Stimulated activated memory B cell treated with anti-CD40 and anti-IgM and Interleukin-4, amounts not matched to agents 10 μg/mL and 1 μg/mL and 100 μg/mL, for 72 hours (primary cell): ENCODE measurements at regions not wholly inside any gene's neighbourhood (a gene's known extent, or its start where the extent isn't known, plus 50 kb on each side); places are given as distances from the start of the nearest gene placed in this dataset.

Source experiments
- ATAC-seq: fragments of 150-1000 bp; cut with Tn5 transposase; 2 replicates; pipeline ENCODE4 v1.10.0; 2021
- H3K27ac Mint-ChIP-seq: one replicate; pipeline ENCODE4 v1.8.0; 2022; ENCODE audit warnings: mild to moderate bottlenecking, mixed read lengths
- H3K27me3 Mint-ChIP-seq: one replicate; pipeline ENCODE4 v1.8.0; 2022; ENCODE audit warnings: mixed read lengths
- H3K36me3 Mint-ChIP-seq: one replicate; pipeline ENCODE4 v1.8.0; 2022; ENCODE audit warnings: mixed read lengths
- H3K4me1 Mint-ChIP-seq: one replicate; pipeline ENCODE4 v1.8.0; 2022; ENCODE audit warnings: mixed read lengths
- H3K4me3 Mint-ChIP-seq: one replicate; pipeline ENCODE4 v1.8.0; 2022; ENCODE audit warnings: mild to moderate bottlenecking, moderate library complexity, mixed read lengths
- H3K9me3 Mint-ChIP-seq: one replicate; pipeline ENCODE4 v1.8.0; 2022; ENCODE audit warnings: mixed read lengths

GRCh38 chr5:18876565-18876964 is 1111.4 kb downstream of the CDH18 start:
- Mint-ChIP-seq H3K27me3 (no peaks in the 10 kb centered on the region), H3K4me1 (no peaks in the 10 kb centered on the region), H3K9me3 (no peaks in the 10 kb centered on the region), H3K36me3 (no peaks in the 10 kb centered on the region), H3K27ac (no peak overlapping the region), H3K4me3 (no peak overlapping the region)
- ATAC-seq = no peak

DNA sequence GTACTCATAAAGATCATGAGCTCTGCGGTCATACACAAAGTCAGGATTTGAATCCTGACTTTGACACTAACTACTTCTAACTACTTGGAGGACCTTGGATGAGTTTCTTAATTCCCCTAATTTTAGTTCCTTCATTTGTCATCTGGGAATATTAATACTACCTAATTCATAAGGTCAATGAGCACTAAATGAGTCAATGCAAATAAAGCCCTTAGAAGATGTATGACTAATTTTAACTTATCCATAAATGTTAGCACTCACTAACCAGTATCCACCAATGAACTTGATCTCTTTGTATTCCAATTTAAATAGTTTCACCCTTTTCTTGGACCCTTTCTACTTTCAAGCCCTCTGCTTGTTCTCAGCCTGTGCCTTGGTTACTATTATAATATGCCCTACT is 1106.4 kb downstream of the CDH18 start:
- H3K27me3 Mint-ChIP-seq = no peaks in the 10 kb centered on the region
- no peaks in the 10 kb centered on the region for H3K36me3 Mint-ChIP-seq
- H3K4me1 Mint-ChIP-seq = no peaks in the 10 kb centered on the region
- H3K9me3 Mint-ChIP-seq = no peaks in the 10 kb centered on the region
- H3K27ac Mint-ChIP-seq = no peak overlapping the region
- ATAC-seq = no peak
- H3K4me3 Mint-ChIP-seq = no peak overlapping the region

- Mint-ChIP-seq H3K4me1 (no peaks in the 10 kb centered on the region), H3K4me3 (no peak overlapping the region), H3K27me3 (no peaks in the 10 kb centered on the region), H3K27ac (no peak overlapping the region), H3K36me3 (no peaks in the 10 kb centered on the region), H3K9me3 (no peaks in the 10 kb centered on the region)
- no peak for ATAC-seq
These were observed 1105.8 kb downstream of the CDH18 start for GRCh38 chr5:18882154-18882553.

DNA sequence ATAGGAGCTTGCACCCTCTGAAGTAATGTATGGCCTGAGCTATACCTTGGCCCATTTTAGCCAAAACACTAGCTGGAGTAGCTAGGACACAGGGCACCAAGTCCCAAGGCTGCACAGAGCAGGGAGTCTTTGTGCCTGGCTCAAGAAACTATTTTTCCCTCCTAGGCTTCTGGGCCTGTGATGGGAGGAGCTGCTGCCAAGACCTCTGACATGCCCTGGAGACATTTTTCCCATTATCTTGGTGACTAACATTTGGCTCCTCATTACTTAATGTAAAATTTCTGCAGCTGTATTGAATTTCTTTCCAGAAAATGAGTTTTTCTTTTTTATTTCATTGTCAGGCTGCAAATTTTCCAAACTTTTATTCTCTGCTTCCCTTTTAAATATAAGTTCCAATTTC is 1099.2 kb downstream of the CDH18 start:
- H3K4me3 Mint-ChIP-seq = no peak overlapping the region
- H3K36me3 Mint-ChIP-seq = no peaks in the 10 kb centered on the region
- H3K9me3 Mint-ChIP-seq = peaks cover 3% of the 10 kb centered on the region
- H3K4me1 Mint-ChIP-seq = no peaks in the 10 kb centered on the region
- no peak for ATAC-seq
- H3K27me3 Mint-ChIP-seq = no peaks in the 10 kb centered on the region
- H3K27ac Mint-ChIP-seq = no peak overlapping the region

GRCh38 chr5:18900644-18901043 is 1087.4 kb downstream of the CDH18 start:
- Mint-ChIP-seq H3K4me3 (no peak overlapping the region), H3K4me1 (no peaks in the 10 kb centered on the region), H3K27me3 (no peaks in the 10 kb centered on the region)

GRCh38 chr5:18920966-18921365 is 1067.0 kb downstream of the CDH18 start:
- no peaks in the 10 kb centered on the region for H3K27me3 Mint-ChIP-seq
- no peaks in the 10 kb centered on the region for H3K4me1 Mint-ChIP-seq
- H3K27ac Mint-ChIP-seq = no peak overlapping the region

More at GRCh38 chr5:18900644-18901043, 1087.4 kb downstream of the CDH18 start:
- H3K27ac Mint-ChIP-seq = no peak overlapping the region
- no peak for ATAC-seq
- H3K9me3 Mint-ChIP-seq = no peaks in the 10 kb centered on the region
- H3K36me3 Mint-ChIP-seq = no peaks in the 10 kb centered on the region

GRCh38 chr5:18932081-18932480 is 1055.9 kb downstream of the CDH18 start:
- Mint-ChIP-seq H3K36me3 (no peaks in the 10 kb centered on the region), H3K27me3 (no peaks in the 10 kb centered on the region), H3K4me3 (no peak overlapping the region), H3K27ac (no peak overlapping the region), H3K4me1 (no peaks in the 10 kb centered on the region), H3K9me3 (no peaks in the 10 kb centered on the region)
- no peak for ATAC-seq

More at GRCh38 chr5:18920966-18921365, 1067.0 kb downstream of the CDH18 start:
- H3K36me3 Mint-ChIP-seq = no peaks in the 10 kb centered on the region
- ATAC-seq = no peak
- H3K4me3 Mint-ChIP-seq = no peak overlapping the region
- H3K9me3 Mint-ChIP-seq = peaks cover 3% of the 10 kb centered on the region

GRCh38 chr5:18944771-18945170 is 1043.2 kb downstream of the CDH18 start:
- no peak overlapping the region for H3K27ac Mint-ChIP-seq

GRCh38 chr5:18954239-18954638 is 1033.8 kb downstream of the CDH18 start:
- H3K4me3 Mint-ChIP-seq = no peak overlapping the region
- H3K27ac Mint-ChIP-seq = no peak overlapping the region
- H3K27me3 Mint-ChIP-seq = no peaks in the 10 kb centered on the region
- no peaks in the 10 kb centered on the region for H3K4me1 Mint-ChIP-seq
- no peaks in the 10 kb centered on the region for H3K36me3 Mint-ChIP-seq
- no peak for ATAC-seq
- peaks cover 2% of the 10 kb centered on the region for H3K9me3 Mint-ChIP-seq

More at GRCh38 chr5:18944771-18945170, 1043.2 kb downstream of the CDH18 start:
- Mint-ChIP-seq H3K36me3 (no peaks in the 10 kb centered on the region), H3K4me3 (no peak overlapping the region), H3K9me3 (peaks cover 5% of the 10 kb centered on the region), H3K4me1 (no peaks in the 10 kb centered on the region), H3K27me3 (no peaks in the 10 kb centered on the region)
- no peak for ATAC-seq

- H3K4me1 Mint-ChIP-seq = no peaks in the 10 kb centered on the region
- H3K4me3 Mint-ChIP-seq = no peak overlapping the region
- no peaks in the 10 kb centered on the region for H3K27me3 Mint-ChIP-seq
- H3K27ac Mint-ChIP-seq = no peak overlapping the region
- no peaks in the 10 kb centered on the region for H3K9me3 Mint-ChIP-seq
- no peak for ATAC-seq
- no peaks in the 10 kb centered on the region for H3K36me3 Mint-ChIP-seq
These were observed 1028.5 kb downstream of the CDH18 start for GRCh38 chr5:18959535-18959934.

- no peaks in the 10 kb centered on the region for H3K36me3 Mint-ChIP-seq
- no peaks in the 10 kb centered on the region for H3K27me3 Mint-ChIP-seq
- H3K27ac Mint-ChIP-seq = no peak overlapping the region
- no peaks in the 10 kb centered on the region for H3K4me1 Mint-ChIP-seq
- no peaks in the 10 kb centered on the region for H3K9me3 Mint-ChIP-seq
- ATAC-seq = no peak
- no peak overlapping the region for H3K4me3 Mint-ChIP-seq
These were observed 1026.8 kb downstream of the CDH18 start for GRCh38 chr5:18961234-18961633.

DNA sequence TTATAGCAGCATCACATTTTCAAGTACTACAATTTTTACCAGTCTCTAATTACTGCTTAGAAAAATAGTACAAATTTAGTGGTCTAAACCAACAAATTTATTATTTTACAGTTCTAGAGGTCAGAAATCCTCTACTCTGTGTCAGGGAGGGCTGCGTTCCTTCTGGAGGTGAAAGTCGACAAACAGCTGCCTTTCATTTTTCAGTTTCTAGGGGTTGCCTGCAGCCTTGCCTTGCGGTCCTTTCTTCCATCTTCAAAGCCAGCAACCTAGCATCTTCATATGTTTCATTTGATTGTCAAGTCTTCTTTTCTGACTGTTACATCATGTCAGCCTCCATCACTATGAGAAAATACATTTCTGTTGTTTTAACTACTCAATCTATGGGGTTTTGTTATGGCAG is 1022.1 kb downstream of the CDH18 start:
- Mint-ChIP-seq H3K27ac (no peak overlapping the region), H3K36me3 (no peaks in the 10 kb centered on the region), H3K4me1 (no peaks in the 10 kb centered on the region), H3K4me3 (no peak overlapping the region), H3K9me3 (no peaks in the 10 kb centered on the region), H3K27me3 (no peaks in the 10 kb centered on the region)
- ATAC-seq = no peak

- Mint-ChIP-seq H3K27ac (no peak overlapping the region), H3K4me1 (no peaks in the 10 kb centered on the region), H3K27me3 (no peaks in the 10 kb centered on the region), H3K4me3 (no peak overlapping the region), H3K9me3 (no peaks in the 10 kb centered on the region), H3K36me3 (no peaks in the 10 kb centered on the region)
- no peak for ATAC-seq
These were observed 1020.4 kb downstream of the CDH18 start for GRCh38 chr5:18967637-18968036.

DNA sequence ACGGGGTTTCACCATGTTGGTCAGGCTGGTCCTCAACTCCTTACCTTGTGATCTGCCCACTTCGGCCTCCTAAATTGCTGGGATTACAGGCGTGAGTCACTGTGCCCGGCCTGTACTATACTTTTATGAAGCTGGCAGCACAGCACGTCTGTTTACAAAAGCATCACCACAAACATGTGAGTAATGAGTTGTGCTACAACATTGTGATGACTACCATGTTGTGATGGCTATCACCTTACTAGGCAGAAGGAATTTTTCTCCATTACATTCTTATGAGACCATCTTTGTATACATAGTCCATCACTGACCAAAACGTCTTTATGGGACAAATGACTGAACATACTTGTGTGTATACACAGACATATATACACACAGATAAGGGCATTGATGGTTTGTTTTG is 1019.0 kb downstream of the CDH18 start:
- no peaks in the 10 kb centered on the region for H3K36me3 Mint-ChIP-seq
- H3K27ac Mint-ChIP-seq = no peak overlapping the region
- H3K27me3 Mint-ChIP-seq = no peaks in the 10 kb centered on the region
- H3K4me1 Mint-ChIP-seq = no peaks in the 10 kb centered on the region
- H3K4me3 Mint-ChIP-seq = no peak overlapping the region
- no peak for ATAC-seq
- no peaks in the 10 kb centered on the region for H3K9me3 Mint-ChIP-seq

- Mint-ChIP-seq H3K36me3 (no peaks in the 10 kb centered on the region), H3K9me3 (no peaks in the 10 kb centered on the region), H3K27ac (no peak overlapping the region), H3K27me3 (no peaks in the 10 kb centered on the region), H3K4me3 (no peak overlapping the region), H3K4me1 (no peaks in the 10 kb centered on the region)
- ATAC-seq = peak; percentile 20
These were observed 1018.0 kb downstream of the CDH18 start for GRCh38 chr5:18970000-18970399.

GRCh38 chr5:18972177-18972576 is 1015.8 kb downstream of the CDH18 start:
- no peaks in the 10 kb centered on the region for H3K4me1 Mint-ChIP-seq
- H3K27me3 Mint-ChIP-seq = no peaks in the 10 kb centered on the region
- no peak overlapping the region for H3K4me3 Mint-ChIP-seq
- ATAC-seq = no peak
- no peak overlapping the region for H3K27ac Mint-ChIP-seq
- H3K9me3 Mint-ChIP-seq = no peaks in the 10 kb centered on the region
- H3K36me3 Mint-ChIP-seq = no peaks in the 10 kb centered on the region

GRCh38 chr5:18975624-18976023 is 1012.4 kb downstream of the CDH18 start:
- no peaks in the 10 kb centered on the region for H3K36me3 Mint-ChIP-seq
- no peaks in the 10 kb centered on the region for H3K27me3 Mint-ChIP-seq
- no peak overlapping the region for H3K4me3 Mint-ChIP-seq
- no peaks in the 10 kb centered on the region for H3K4me1 Mint-ChIP-seq
- no peaks in the 10 kb centered on the region for H3K9me3 Mint-ChIP-seq
- no peak for ATAC-seq
- H3K27ac Mint-ChIP-seq = no peak overlapping the region
